GM12873 (cell line): ENCODE measurements at regions not wholly inside any gene's neighbourhood (a gene's known extent, or its start where the extent isn't known, plus 50 kb on each side); places are given as distances from the start of the nearest gene placed in this dataset.

ENCODE experiments used
- CTCF ChIP-seq: IDR thresholded peaks from 2 replicates; pipeline ENCODE4 v1.5.1; 2012; ENCODE audit warnings: low read depth, mild to moderate bottlenecking, moderate library complexity, low read length, control low read depth; ENCODE audit not compliant: insufficient read depth; ENCODE audit errors: missing control alignments

- TF ChIP-seq CTCF = no peak
Measured at GRCh38 chr10:10612151-10612550, 405.5 kb upstream of the CELF2 start.

GRCh38 chr10:10613656-10614244 lies 403.9 kb upstream of the CELF2 start:
- TF ChIP-seq CTCF = no peak

GRCh38 chr10:10617686-10618085 lies 400.0 kb upstream of the CELF2 start:
- no peak for TF ChIP-seq CTCF

GRCh38 chr10:10618139-10618538 lies 399.5 kb upstream of the CELF2 start:
- no peak for TF ChIP-seq CTCF

GRCh38 chr10:10623958-10624566 lies 393.6 kb upstream of the CELF2 start:
- no peak for TF ChIP-seq CTCF

- no peak for TF ChIP-seq CTCF
Measured at GRCh38 chr10:10624567-10624962, 393.1 kb upstream of the CELF2 start.

GRCh38 chr10:10625491-10625890 lies 392.2 kb upstream of the CELF2 start:
- no peak for TF ChIP-seq CTCF
